ENCODE measurements at regions not wholly inside any gene's neighbourhood (a gene's known extent, or its start where the extent isn't known, plus 50 kb on each side); places are given as distances from the start of the nearest gene placed in this dataset.

- H4K20me1 ChIP-seq (ENCODE audit: insufficient read depth, low read length): no peaks in the 10 kb centered on the region
- H3K4me3 ChIP-seq (replicated peaks in 1 of 3; ENCODE audit: insufficient read depth in 1 of 3, low read depth in 2 of 3, low read length in 3 of 3): no peak overlapping the region
- in situ Hi-C loops (cut with HindIII; ENCODE audit: extremely low pct_ligation_motif_present, low pct_unique_long_range_greater_than_20kb): no loop called here
- ChIA-PET POLR2A (no interaction called here), CTCF (ENCODE audit: low intra/inter-chr PET ratio, low total read pairs) (no interaction called here)
- peaks cover 80% of the 10 kb centered on the region for H3K9me3 ChIP-seq (ENCODE audit: low read length)
- H3K4me1 ChIP-seq (ENCODE audit: insufficient read depth, low read length): no peaks in the 10 kb centered on the region
- ATAC-seq (no peak), DNase-seq (ENCODE audit: low spot score) (no peak), FAIRE-seq (no peak)
- WGBS (ENCODE audit: low lambda C conversion rate): 17% methylated on average over 4 of the region's 4 CpGs
- H3K9ac ChIP-seq (ENCODE audit: insufficient read depth, low read depth, low read length): no peak overlapping the region
- H3K36me3 ChIP-seq (replicated peaks in 1 of 2; ENCODE audit: control insufficient read depth in 1 of 2, insufficient read depth in 2 of 2, low read length in 2 of 2): no peaks in the 10 kb centered on the region
- no peak overlapping the region for H3K27ac ChIP-seq (ENCODE audit: extremely low read length, insufficient read depth, low read length)
- H3K27me3 ChIP-seq (ENCODE audit: control insufficient read depth in 1 of 2, insufficient read depth in 2 of 2, low read length in 2 of 2): no peaks in the 10 kb centered on the region
- no peak overlapping the region for H2AFZ ChIP-seq (ENCODE audit: low read length)
- H3K79me2 ChIP-seq (ENCODE audit: insufficient read depth, low read length): no peaks in the 10 kb centered on the region
- BruUV-seq (replicated peaks): no TSS peak
- TF ChIP-seq, protein P1, sequence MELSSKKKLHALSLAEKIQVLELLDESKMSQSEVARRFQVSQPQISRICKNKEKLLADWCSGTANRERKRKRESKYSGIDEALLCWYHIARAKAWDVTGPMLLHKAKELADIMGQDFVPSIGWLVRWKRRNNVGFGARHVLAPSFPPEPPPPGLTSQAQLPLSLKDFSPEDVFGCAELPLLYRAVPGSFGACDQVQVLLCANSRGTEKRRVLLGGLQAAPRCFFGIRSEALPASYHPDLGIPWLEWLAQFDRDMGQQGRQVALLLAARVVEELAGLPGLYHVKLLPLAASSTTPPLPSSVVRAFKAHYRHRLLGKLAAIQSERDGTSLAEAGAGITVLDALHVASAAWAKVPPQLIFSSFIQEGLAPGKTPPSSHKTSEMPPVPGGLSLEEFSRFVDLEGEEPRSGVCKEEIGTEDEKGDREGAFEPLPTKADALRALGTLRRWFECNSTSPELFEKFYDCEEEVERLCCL (CRISPR knock-in tag; IDR thresholded peaks at IDR 0.05; ENCODE audit: borderline replicate concordance): no peak
- TF ChIP-seq TCF12 (IDR thresholded peaks at IDR 0.05): no peak
- TF ChIP-seq TCF12 (CRISPR knock-in tag; IDR thresholded peaks at IDR 0.05): no peak
- TF ChIP-seq, protein P2, sequence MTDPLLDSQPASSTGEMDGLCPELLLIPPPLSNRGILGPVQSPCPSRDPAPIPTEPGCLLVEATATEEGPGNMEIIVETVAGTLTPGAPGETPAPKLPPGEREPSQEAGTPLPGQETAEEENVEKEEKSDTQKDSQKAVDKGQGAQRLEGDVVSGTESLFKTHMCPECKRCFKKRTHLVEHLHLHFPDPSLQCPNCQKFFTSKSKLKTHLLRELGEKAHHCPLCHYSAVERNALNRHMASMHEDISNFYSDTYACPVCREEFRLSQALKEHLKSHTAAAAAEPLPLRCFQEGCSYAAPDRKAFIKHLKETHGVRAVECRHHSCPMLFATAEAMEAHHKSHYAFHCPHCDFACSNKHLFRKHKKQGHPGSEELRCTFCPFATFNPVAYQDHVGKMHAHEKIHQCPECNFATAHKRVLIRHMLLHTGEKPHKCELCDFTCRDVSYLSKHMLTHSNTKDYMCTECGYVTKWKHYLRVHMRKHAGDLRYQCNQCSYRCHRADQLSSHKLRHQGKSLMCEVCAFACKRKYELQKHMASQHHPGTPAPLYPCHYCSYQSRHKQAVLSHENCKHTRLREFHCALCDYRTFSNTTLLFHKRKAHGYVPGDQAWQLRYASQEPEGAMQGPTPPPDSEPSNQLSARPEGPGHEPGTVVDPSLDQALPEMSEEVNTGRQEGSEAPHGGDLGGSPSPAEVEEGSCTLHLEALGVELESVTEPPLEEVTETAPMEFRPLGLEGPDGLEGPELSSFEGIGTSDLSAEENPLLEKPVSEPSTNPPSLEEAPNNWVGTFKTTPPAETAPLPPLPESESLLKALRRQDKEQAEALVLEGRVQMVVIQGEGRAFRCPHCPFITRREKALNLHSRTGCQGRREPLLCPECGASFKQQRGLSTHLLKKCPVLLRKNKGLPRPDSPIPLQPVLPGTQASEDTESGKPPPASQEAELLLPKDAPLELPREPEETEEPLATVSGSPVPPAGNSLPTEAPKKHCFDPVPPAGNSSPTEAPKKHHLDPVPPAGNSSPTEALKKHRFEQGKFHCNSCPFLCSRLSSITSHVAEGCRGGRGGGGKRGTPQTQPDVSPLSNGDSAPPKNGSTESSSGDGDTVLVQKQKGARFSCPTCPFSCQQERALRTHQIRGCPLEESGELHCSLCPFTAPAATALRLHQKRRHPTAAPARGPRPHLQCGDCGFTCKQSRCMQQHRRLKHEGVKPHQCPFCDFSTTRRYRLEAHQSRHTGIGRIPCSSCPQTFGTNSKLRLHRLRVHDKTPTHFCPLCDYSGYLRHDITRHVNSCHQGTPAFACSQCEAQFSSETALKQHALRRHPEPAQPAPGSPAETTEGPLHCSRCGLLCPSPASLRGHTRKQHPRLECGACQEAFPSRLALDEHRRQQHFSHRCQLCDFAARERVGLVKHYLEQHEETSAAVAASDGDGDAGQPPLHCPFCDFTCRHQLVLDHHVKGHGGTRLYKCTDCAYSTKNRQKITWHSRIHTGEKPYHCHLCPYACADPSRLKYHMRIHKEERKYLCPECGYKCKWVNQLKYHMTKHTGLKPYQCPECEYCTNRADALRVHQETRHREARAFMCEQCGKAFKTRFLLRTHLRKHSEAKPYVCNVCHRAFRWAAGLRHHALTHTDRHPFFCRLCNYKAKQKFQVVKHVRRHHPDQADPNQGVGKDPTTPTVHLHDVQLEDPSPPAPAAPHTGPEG (CRISPR knock-in tag; IDR thresholded peaks at IDR 0.05): no peak
- TF ChIP-seq PHF5A (CRISPR knock-in tag; IDR thresholded peaks at IDR 0.05; ENCODE audit: low read depth, unreplicated experiment): no peak
- TF ChIP-seq ZBTB1 (CRISPR knock-in tag; IDR thresholded peaks at IDR 0.05; ENCODE audit: borderline replicate concordance): no peak
- no peak for TF ChIP-seq GFI1 (CRISPR knock-in tag; IDR thresholded peaks at IDR 0.05; ENCODE audit: borderline replicate concordance)
- no peak for TF ChIP-seq ARID3A (IDR thresholded peaks at IDR 0.05; ENCODE audit: low read depth, low read length)
- TF ChIP-seq, protein P3, sequence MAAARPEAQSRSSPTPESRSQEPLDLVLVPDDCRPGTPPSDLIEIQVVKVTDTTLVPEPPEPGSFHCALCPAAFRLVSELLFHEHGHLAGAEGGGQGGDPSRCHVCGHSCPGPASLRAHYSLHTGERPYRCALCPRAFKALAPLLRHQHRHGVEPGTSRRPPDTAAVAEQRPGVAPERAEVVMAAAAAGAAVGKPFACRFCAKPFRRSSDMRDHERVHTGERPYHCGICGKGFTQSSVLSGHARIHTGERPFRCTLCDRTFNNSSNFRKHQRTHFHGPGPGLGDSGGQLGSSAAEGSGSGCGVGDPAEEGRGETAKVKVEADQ (CRISPR knock-in tag; IDR thresholded peaks at IDR 0.05; ENCODE audit: borderline replicate concordance): no peak
- no peak overlapping the region for H3K4me2 ChIP-seq (ENCODE audit: low read depth, low read length)
- intact Hi-C loops (cut with micrococcal nuclease; ENCODE audit: unreplicated experiment): no loop called here
These were observed 708.3 kb downstream of the HDGFL1 start for GRCh38 chr6:23277521-23278179.

Measured in HepG2 (cell line).